Loucy (cell line): ENCODE measurements at regions not wholly inside any gene's neighbourhood (a gene's known extent, or its start where the extent isn't known, plus 50 kb on each side); places are given as distances from the start of the nearest gene placed in this dataset.

Source experiments
- EZH2phosphoT487 ChIP-seq: fragments of 200-600 bp; IDR thresholded peaks from 2 replicates; pipeline ENCODE4 v1.6.1; 2018; ENCODE audit warnings: antibody characterized with exemption, mild to moderate bottlenecking, moderate library complexity, borderline replicate concordance
- TF ChIP-seq, protein P1 (sequence below): fragments of 200-600 bp; sonication (generic); conservative IDR thresholded peaks from 2 replicates; pipeline ENCODE4 v1.5.1; 2014; ENCODE audit warnings: mild to moderate bottlenecking, antibody characterized with exemption, low read length

DNA sequence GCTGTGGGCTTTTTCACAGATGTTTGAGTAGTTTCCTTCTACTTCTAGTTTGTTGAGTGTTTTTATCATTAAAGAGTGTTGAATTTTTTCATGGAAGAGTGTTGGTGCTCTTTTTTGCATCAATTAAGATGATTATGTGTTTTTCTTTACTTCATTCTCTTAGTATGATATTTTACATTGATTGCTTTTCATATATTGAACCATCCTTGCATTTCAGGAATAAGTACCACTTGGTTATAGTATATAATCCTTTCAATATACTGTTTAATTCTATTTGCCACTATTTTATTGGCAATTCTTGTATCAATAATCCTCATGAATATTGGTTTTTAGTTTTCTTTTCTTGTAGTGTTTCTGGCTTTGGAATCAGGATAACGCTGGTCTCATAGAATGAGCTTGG is 113.7 kb upstream of the PRDM1 start:
- TF ChIP-seq, protein P1, sequence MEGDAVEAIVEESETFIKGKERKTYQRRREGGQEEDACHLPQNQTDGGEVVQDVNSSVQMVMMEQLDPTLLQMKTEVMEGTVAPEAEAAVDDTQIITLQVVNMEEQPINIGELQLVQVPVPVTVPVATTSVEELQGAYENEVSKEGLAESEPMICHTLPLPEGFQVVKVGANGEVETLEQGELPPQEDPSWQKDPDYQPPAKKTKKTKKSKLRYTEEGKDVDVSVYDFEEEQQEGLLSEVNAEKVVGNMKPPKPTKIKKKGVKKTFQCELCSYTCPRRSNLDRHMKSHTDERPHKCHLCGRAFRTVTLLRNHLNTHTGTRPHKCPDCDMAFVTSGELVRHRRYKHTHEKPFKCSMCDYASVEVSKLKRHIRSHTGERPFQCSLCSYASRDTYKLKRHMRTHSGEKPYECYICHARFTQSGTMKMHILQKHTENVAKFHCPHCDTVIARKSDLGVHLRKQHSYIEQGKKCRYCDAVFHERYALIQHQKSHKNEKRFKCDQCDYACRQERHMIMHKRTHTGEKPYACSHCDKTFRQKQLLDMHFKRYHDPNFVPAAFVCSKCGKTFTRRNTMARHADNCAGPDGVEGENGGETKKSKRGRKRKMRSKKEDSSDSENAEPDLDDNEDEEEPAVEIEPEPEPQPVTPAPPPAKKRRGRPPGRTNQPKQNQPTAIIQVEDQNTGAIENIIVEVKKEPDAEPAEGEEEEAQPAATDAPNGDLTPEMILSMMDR, result no peak
- TF ChIP-seq EZH2phosphoT487, result no peak
